ENCODE measurements at regions not wholly inside any gene's neighbourhood (a gene's known extent, or its start where the extent isn't known, plus 50 kb on each side); places are given as distances from the start of the nearest gene placed in this dataset.
"Not testable (repeated sequence)": the region's sequence is repeated elsewhere in the genome, so short reads cannot be mapped to it uniquely, and the experiment has no call there.

GRCh38 chr6:168169624-168170023 is 90.6 kb upstream of the FRMD1 start:
- no peak for DNase-seq

- DNase-seq, result not testable (repeated sequence)
These were observed 89.9 kb upstream of the FRMD1 start for GRCh38 chr6:168168936-168169335.

DNA sequence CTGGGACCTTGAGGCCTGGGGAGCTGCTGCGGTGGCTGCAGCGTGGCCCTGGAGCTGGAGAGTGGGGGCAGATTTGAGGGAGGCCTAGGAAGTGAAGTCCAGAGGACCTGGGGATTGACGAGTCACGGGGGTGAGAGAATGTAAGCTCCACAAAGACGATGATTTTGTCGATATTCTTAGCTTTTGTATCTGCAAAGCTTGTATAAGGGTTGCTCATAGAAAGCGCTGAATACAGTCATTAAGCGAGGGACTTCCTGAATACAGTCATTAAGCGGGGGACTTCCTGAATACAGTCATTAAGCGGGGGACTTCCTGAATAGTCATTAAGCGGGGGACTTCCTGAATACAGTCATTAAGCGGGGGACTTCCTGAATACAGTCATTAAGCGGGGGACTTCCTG is 89.3 kb upstream of the FRMD1 start:
- DNase-seq, result not testable (repeated sequence)

GRCh38 chr6:168167431-168168315 is 88.7 kb upstream of the FRMD1 start:
- DNase-seq, result no peak

GRCh38 chr6:168166627-168167026 is 87.6 kb upstream of the FRMD1 start:
- DNase-seq, result no peak

- DNase-seq, result no peak
These were observed 86.9 kb upstream of the FRMD1 start for GRCh38 chr6:168165891-168166290.

DNA sequence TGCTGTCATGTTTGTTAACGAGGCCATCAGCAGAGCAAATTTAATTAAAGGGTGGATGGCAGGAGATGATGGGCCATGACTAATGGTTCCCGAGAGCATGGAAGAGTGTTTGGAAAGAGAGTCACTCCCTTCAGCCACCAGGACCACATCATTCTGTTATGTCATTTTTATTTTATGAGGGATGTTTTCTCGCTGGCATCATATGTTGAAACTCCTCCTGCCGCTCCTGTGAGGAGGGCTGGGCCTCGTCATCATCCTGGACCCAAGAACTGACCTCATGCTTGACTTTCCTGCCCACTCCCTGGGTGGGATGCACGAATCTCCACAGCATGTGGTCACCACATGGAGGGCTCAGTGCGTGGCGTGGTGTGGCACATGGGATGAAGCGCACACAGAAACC is 86.4 kb upstream of the FRMD1 start:
- DNase-seq, result no peak

GRCh38 chr6:168164462-168165061 is 85.5 kb upstream of the FRMD1 start:
- DNase-seq, result no peak

- no peak for DNase-seq
These were observed 84.2 kb upstream of the FRMD1 start for GRCh38 chr6:168163096-168163731.

- no peak for DNase-seq
These were observed 83.4 kb upstream of the FRMD1 start for GRCh38 chr6:168162366-168162765.

DNA sequence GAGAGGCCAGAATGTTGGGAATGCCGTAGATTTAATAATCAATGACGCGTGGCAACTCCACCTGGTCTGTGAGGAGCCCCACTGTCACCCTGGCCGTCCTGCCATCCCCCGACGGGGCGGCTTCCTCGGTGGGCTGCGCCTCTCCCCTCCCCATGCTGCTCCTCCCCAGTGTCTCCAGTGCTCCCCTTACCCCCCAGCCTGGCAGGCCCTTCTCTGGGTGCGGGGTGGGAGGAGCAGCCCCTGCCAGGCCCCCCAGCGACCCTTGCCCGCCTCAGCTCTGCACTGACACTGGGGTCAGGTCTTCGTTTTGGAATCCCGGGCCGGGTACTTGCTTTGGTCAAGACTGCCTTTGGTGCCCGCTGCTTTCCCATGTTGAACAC is 82.3 kb upstream of the FRMD1 start:
- DNase-seq, result no peak

- DNase-seq, result no peak
These were observed 81.7 kb upstream of the FRMD1 start for GRCh38 chr6:168160506-168161370.

GRCh38 chr6:168159506-168159905 is 80.5 kb upstream of the FRMD1 start:
- no peak for DNase-seq

DNA sequence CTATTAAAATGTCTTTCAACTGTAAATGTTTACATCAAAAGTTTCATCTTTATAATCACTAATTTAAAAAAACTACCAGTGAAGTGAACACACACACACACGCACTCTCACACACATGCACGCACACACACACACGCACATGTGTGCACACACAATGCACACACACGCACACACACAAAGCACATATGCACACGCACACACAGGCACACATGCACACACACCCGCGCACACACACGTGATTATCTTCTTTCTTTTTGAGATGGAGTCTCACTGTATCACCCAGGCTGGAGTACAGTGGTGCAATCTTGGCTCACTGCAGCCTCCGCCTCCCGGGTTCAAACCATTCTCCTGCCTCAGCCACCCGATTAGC is 80.0 kb upstream of the FRMD1 start:
- no peak for DNase-seq

DNA sequence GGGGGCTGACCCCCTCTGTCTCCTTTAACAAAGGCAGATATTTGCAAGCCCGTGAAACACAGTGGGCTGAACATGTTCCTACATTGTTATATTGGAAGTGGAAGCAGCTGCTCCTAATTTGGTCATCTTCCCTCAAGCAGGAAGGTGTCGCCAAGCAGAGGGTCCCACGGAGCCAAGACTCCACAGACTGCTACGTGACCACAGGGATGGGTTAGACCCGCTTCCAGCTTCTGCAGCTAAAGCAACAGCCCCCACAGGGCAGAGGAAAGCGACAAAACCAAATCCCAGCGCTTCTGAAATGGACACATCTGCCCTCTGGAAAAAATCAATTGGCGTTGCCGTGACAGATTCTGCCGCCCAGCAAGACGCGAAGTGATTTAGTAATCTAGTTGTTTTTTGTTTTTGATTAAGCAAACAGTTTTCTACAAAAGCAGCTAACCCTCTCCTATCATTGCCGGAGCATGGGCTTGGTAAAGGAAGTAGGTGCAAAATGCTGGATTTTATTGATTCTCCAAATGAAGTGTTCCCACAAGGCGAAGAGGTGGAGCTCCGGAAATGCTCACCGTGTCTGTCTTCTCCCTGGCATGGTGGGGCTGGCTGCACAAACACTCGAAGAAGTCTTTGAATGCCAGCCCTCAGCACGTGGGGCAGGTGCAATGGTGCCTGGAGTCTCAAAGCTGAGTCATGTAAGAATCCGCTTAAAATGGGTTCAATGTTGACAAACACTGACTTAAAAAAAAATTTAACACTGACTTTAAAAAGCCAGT is 79.4 kb upstream of the FRMD1 start:
- no peak for DNase-seq

DNA sequence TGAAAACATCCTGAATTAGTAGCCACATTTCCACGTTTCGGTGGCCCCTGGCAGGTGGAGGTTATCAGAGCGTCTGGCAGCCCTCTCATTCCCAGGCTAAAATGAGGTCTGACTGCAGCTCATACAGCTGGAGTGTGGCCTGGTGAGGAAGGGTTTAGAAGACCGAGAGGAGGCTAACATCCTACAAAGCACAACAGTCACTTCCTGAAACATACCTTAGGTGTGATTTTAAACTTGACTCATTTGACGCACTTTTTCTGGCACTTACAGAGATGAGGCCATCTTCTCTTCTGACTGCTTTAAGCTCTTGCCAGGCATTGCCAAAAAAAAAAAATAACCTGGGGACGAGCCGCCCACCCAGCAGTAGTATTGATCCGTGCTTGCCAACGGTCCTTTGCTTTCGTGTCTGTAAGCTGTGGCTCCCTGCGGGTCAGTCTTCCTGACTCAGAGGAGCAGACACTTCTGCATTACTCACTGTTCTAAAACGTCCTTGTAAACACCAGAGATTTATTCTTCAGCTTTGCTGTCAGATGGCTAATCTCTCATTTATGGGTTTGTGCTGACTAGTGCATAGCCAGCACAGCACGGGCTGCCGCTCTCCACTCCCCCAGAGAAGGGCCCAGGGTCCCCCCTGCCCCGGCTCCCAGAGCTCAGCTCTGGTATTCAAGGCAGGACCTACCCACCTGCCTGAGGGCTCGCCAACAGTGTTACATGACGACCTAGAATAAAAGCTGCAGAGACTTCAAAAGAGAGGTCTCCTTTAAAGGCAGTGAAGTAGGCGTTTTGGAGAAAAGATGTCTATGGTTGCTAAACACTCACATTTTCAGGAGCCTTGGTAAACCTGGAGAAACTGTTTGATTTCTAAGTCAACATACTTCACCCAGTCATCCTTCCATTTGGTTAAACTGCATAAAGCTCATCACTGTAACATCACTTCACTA is 78.5 kb upstream of the FRMD1 start:
- no peak for DNase-seq

DNA sequence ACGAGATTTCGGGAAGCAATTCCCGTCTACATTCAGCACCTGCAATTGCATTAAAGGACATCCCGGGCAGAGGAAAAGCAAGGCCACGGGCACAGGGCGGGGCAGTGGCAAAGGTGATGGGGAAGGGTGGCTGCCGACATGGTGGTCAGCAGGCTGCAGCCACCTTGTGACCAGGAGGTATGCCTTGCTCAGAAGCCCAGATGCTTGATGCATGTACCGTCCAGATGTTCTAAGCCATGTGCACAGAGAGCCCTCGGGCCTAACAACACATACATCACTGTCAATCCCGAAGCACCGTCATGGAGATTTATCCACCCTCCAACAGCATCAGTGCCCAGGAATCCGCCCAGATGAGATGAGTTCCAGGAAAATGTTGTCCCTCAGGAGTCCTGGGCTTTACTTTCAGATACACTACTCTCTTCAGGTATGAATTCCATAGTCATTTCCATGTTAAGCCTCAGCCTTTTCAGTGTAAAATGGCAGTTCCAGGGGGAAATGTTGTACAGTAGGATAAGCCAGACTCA is 77.8 kb upstream of the FRMD1 start:
- DNase-seq, result no peak

DNA sequence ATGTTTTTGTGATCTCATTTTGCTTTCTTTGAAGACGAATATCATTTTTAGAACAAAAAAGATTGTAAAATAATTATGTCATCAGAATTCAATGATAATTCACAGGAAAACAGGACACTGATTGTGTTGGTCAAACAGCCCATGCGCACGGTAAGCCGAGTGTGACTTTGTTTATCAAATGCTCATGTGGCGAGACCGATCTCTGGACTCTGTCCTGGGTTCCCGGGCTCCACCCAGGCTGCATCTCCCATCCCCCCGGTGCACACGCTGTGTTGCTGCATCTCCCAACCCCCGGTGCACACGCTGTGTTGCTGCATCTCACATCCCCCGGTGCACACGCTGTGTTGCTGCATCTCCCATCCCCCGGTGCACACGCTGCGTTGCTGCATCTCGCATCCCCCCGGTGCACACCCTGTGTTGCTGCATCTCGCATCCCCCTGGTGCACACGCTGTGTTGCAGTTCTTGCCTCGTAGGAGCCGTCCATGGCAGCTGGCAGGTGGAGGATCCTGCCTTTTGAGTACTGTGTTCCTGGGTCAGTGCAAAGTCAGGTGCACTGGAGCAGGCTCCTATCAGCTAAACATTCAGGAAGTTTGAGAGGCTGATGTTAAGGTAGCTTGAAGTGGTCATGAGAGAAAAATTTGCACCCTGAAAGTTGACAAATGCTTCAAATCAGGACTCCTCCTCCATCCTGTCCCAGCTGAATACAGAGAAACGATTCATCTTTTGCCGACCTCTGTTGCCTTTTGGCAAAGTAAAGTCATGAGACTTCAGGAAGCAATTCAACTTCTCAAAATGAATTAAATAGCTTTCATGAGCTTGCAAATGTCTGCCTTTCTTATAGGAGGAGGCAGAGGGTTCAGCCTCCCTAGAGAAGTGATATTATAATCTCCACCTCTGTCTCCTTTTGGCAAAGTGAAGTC is 77.1 kb upstream of the FRMD1 start:
- no peak for DNase-seq

- no peak for DNase-seq
These were observed 76.2 kb upstream of the FRMD1 start for GRCh38 chr6:168155193-168155592.

Measured in NCI-H1930 (cell line).